ENCODE measurements at regions not wholly inside any gene's neighbourhood (a gene's known extent, or its start where the extent isn't known, plus 50 kb on each side); places are given as distances from the start of the nearest gene placed in this dataset.

- DNase-seq (ENCODE audit: low read depth in 2 of 3, low spot score in 2 of 3), result no peak
These were observed 69.0 kb upstream of the ASAP2 start for GRCh38 chr2:9137379-9138150.

- no peak for DNase-seq (ENCODE audit: low read depth in 2 of 3, low spot score in 2 of 3)
These were observed 70.6 kb upstream of the ASAP2 start for GRCh38 chr2:9135822-9136558.

GRCh38 chr2:9127316-9127715 is 79.3 kb upstream of the ASAP2 start:
- no peak for DNase-seq (ENCODE audit: low read depth in 2 of 3, low spot score in 2 of 3)

GRCh38 chr2:9126540-9126939 is 80.1 kb upstream of the ASAP2 start:
- DNase-seq (ENCODE audit: low read depth in 2 of 3, low spot score in 2 of 3), result no peak

- DNase-seq (ENCODE audit: low read depth in 2 of 3, low spot score in 2 of 3), result no peak
These were observed 82.3 kb upstream of the ASAP2 start for GRCh38 chr2:9124231-9124741.

- DNase-seq (ENCODE audit: low read depth in 2 of 3, low spot score in 2 of 3), result no peak
These were observed 83.5 kb upstream of the ASAP2 start for GRCh38 chr2:9123069-9123468.

- DNase-seq (ENCODE audit: low read depth in 2 of 3, low spot score in 2 of 3), result no peak
These were observed 84.2 kb upstream of the ASAP2 start for GRCh38 chr2:9122367-9122766.

- no peak for DNase-seq (ENCODE audit: low read depth in 2 of 3, low spot score in 2 of 3)
These were observed 88.1 kb upstream of the ASAP2 start for GRCh38 chr2:9118383-9118960.

- no peak for DNase-seq (ENCODE audit: low read depth in 2 of 3, low spot score in 2 of 3)
These were observed 91.4 kb upstream of the ASAP2 start for GRCh38 chr2:9115229-9115628.

- no peak for DNase-seq (ENCODE audit: low read depth in 2 of 3, low spot score in 2 of 3)
These were observed 92.2 kb upstream of the ASAP2 start for GRCh38 chr2:9114458-9114857.

- no peak for DNase-seq (ENCODE audit: low read depth in 2 of 3, low spot score in 2 of 3)
These were observed 92.7 kb upstream of the ASAP2 start for GRCh38 chr2:9113916-9114315.

- DNase-seq (ENCODE audit: low read depth in 2 of 3, low spot score in 2 of 3), result no peak
These were observed 93.3 kb upstream of the ASAP2 start for GRCh38 chr2:9113262-9113661.

- DNase-seq (ENCODE audit: low read depth in 2 of 3, low spot score in 2 of 3), result no peak
These were observed 94.4 kb upstream of the ASAP2 start for GRCh38 chr2:9112079-9112721.

GRCh38 chr2:9110893-9111569 is 95.6 kb upstream of the ASAP2 start:
- no peak for DNase-seq (ENCODE audit: low read depth in 2 of 3, low spot score in 2 of 3)

GRCh38 chr2:9110346-9110884 is 96.2 kb upstream of the ASAP2 start:
- DNase-seq (ENCODE audit: low read depth in 2 of 3, low spot score in 2 of 3), result no peak

GRCh38 chr2:9109871-9110270 is 96.7 kb upstream of the ASAP2 start:
- no peak for DNase-seq (ENCODE audit: low read depth in 2 of 3, low spot score in 2 of 3)

GRCh38 chr2:9108210-9108967 is 98.2 kb upstream of the ASAP2 start:
- DNase-seq (ENCODE audit: low read depth in 2 of 3, low spot score in 2 of 3), result no peak

GRCh38 chr2:9107168-9108025 is 99.2 kb upstream of the ASAP2 start:
- DNase-seq (ENCODE audit: low read depth in 2 of 3, low spot score in 2 of 3), result no peak
